ENCODE measurements at regions not wholly inside any gene's neighbourhood (a gene's known extent, or its start where the extent isn't known, plus 50 kb on each side); places are given as distances from the start of the nearest gene placed in this dataset.

GRCh38 chr5:24397601-24398000, 247.2 kb downstream of the CDH10 start:
- Mint-ChIP-seq H3K36me3 (ENCODE audit: unreplicated experiment) (no peaks in the 10 kb centered on the region), H3K27ac (ENCODE audit: unreplicated experiment) (no peak overlapping the region)
- DNase-seq (ENCODE audit: extremely low spot score, unreplicated experiment), result no peak

DNA sequence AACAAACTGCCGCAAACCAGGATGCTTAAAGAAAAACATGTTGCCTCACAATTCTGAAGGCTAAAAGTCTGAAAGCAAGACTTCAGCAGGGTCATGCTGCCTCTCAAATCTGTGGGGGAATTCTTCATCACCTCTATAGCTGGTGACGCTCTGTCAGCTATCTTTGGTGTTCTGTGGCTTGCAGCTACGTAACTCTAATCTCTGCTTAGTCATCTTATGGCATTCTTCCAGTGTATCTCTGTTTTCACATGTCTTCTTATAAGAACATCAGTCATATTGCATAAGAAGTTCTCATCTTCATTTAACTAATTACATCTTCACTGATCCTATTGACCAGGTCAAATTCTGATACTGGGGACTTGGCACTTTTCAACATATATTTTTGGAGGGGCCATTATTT, 243.0 kb downstream of the CDH10 start:
- H3K4me3 Mint-ChIP-seq (ENCODE audit: unreplicated experiment), result no peak overlapping the region
- H3K27me3 Mint-ChIP-seq (ENCODE audit: unreplicated experiment), result no peaks in the 10 kb centered on the region
- peaks cover 13% of the 10 kb centered on the region for H3K9me3 Mint-ChIP-seq (ENCODE audit: unreplicated experiment)
- no peaks in the 10 kb centered on the region for H3K36me3 Mint-ChIP-seq (ENCODE audit: unreplicated experiment)
- no peaks in the 10 kb centered on the region for H3K4me1 Mint-ChIP-seq (ENCODE audit: unreplicated experiment)
- H3K27ac Mint-ChIP-seq (ENCODE audit: unreplicated experiment), result no peak overlapping the region
- TF ChIP-seq CTCF (IDR thresholded peaks at IDR 0.05), result no peak
- no peak for DNase-seq (ENCODE audit: extremely low spot score, unreplicated experiment)

More at GRCh38 chr5:24397601-24398000, 247.2 kb downstream of the CDH10 start:
- Mint-ChIP-seq H3K4me3 (ENCODE audit: unreplicated experiment) (no peak overlapping the region), H3K9me3 (ENCODE audit: unreplicated experiment) (peaks cover 22% of the 10 kb centered on the region), H3K27me3 (ENCODE audit: unreplicated experiment) (no peaks in the 10 kb centered on the region), H3K4me1 (ENCODE audit: unreplicated experiment) (no peaks in the 10 kb centered on the region)
- TF ChIP-seq CTCF (IDR thresholded peaks at IDR 0.05), result no peak

DNA sequence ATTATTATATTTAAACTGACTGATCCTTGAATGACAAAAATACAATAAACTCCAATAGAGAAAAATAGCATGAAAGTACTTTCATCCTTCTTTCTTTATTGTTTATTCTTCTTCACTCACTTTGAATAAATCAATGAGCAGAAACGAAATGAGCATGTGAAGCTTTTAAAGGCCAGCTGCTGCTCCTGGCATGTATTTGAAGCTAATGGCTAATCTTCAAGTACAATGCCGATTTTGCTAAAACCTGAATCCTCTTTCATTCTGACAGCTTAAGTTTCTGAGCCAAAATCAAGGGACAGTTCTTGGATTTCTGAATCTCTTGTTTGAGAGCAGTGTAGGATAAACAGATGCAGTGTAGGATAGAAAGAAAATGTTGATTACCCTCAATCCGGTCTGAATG, 237.3 kb downstream of the CDH10 start:
- Mint-ChIP-seq H3K36me3 (ENCODE audit: unreplicated experiment) (no peaks in the 10 kb centered on the region), H3K4me3 (ENCODE audit: unreplicated experiment) (no peak overlapping the region), H3K9me3 (ENCODE audit: unreplicated experiment) (no peaks in the 10 kb centered on the region), H3K4me1 (ENCODE audit: unreplicated experiment) (no peaks in the 10 kb centered on the region), H3K27ac (ENCODE audit: unreplicated experiment) (no peak overlapping the region), H3K27me3 (ENCODE audit: unreplicated experiment) (no peaks in the 10 kb centered on the region)
- DNase-seq (ENCODE audit: extremely low spot score, unreplicated experiment), result no peak
- no peak for TF ChIP-seq CTCF (IDR thresholded peaks at IDR 0.05)

- Mint-ChIP-seq H3K27me3 (ENCODE audit: unreplicated experiment) (no peaks in the 10 kb centered on the region), H3K4me1 (ENCODE audit: unreplicated experiment) (no peaks in the 10 kb centered on the region), H3K27ac (ENCODE audit: unreplicated experiment) (no peak overlapping the region), H3K9me3 (ENCODE audit: unreplicated experiment) (no peaks in the 10 kb centered on the region), H3K4me3 (ENCODE audit: unreplicated experiment) (no peak overlapping the region), H3K36me3 (ENCODE audit: unreplicated experiment) (no peaks in the 10 kb centered on the region)
- no peak for TF ChIP-seq CTCF (IDR thresholded peaks at IDR 0.05)
- DNase-seq (ENCODE audit: extremely low spot score, unreplicated experiment), result no peak
Measured at GRCh38 chr5:24428345-24428744, 216.4 kb downstream of the CDH10 start.

DNA sequence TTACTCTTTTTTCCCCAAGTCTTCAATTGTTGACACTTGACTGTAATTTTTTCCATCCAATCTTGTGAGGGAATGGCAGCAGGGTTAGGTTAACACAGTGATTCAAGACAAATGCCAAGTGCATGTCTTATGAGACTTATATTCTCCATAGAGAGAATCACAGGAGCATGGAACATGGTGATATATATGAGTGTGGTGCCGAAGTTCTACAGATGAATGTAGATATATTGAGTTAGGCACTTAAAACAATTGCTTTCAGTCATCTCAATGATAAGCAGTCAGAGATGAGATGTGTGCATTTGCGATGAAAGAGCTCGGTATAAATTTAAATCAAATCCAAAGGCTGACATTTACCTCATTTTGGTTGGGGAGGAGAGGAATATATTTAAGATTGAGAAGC, 211.2 kb downstream of the CDH10 start:
- no peaks in the 10 kb centered on the region for H3K4me1 Mint-ChIP-seq (ENCODE audit: unreplicated experiment)

More for the DNA sequence above, 211.2 kb downstream of the CDH10 start:
- Mint-ChIP-seq H3K4me3 (ENCODE audit: unreplicated experiment) (no peak overlapping the region), H3K27ac (ENCODE audit: unreplicated experiment) (no peak overlapping the region), H3K36me3 (ENCODE audit: unreplicated experiment) (no peaks in the 10 kb centered on the region), H3K9me3 (ENCODE audit: unreplicated experiment) (peaks cover 7% of the 10 kb centered on the region), H3K27me3 (ENCODE audit: unreplicated experiment) (no peaks in the 10 kb centered on the region)
- TF ChIP-seq CTCF (IDR thresholded peaks at IDR 0.05), result no peak
- DNase-seq (ENCODE audit: extremely low spot score, unreplicated experiment), result no peak

Data from osteocyte (in vitro differentiated cells).